ENCODE measurements at regions not wholly inside any gene's neighbourhood (a gene's known extent, or its start where the extent isn't known, plus 50 kb on each side); places are given as distances from the start of the nearest gene placed in this dataset.

- no peak for TF ChIP-seq TAF1 (IDR thresholded peaks at IDR 0.05; ENCODE audit: low read depth)
- TF ChIP-seq REST (IDR thresholded peaks at IDR 0.05; ENCODE audit: low read depth) = no peak
- TF ChIP-seq MAX (IDR thresholded peaks at IDR 0.05) = no peak
- no peak for TF ChIP-seq TEAD4 (IDR thresholded peaks at IDR 0.05)
- no peak for TF ChIP-seq USF1 (IDR thresholded peaks at IDR 0.05)
- TF ChIP-seq TCF12 (IDR thresholded peaks at IDR 0.05; ENCODE audit: low read depth) = no peak
- TF ChIP-seq CREB1 (IDR thresholded peaks at IDR 0.05; ENCODE audit: low read depth) = no peak
- TF ChIP-seq EP300 (IDR thresholded peaks at IDR 0.05; ENCODE audit: borderline replicate concordance) = no peak
- TF ChIP-seq RAD21 (IDR thresholded peaks at IDR 0.05; ENCODE audit: low read depth) = no peak
- no peak for TF ChIP-seq CEBPB (IDR thresholded peaks at IDR 0.05)
- TF ChIP-seq YY1 (IDR thresholded peaks at IDR 0.05; ENCODE audit: low read depth) = no peak
- TF ChIP-seq FOXM1 (IDR thresholded peaks at IDR 0.05; ENCODE audit: borderline replicate concordance, low read depth) = no peak
Observed at GRCh38 chr4:116018831-116019230, 905.4 kb upstream of the NDST4 start.

GRCh38 chr4:116016201-116016600 lies 902.8 kb upstream of the NDST4 start:
- TF ChIP-seq TAF1 (IDR thresholded peaks at IDR 0.05; ENCODE audit: low read depth) = no peak
- TF ChIP-seq CEBPB (IDR thresholded peaks at IDR 0.05) = peak; percentile 51; the same call in 1 of the 2 replicates

DNA sequence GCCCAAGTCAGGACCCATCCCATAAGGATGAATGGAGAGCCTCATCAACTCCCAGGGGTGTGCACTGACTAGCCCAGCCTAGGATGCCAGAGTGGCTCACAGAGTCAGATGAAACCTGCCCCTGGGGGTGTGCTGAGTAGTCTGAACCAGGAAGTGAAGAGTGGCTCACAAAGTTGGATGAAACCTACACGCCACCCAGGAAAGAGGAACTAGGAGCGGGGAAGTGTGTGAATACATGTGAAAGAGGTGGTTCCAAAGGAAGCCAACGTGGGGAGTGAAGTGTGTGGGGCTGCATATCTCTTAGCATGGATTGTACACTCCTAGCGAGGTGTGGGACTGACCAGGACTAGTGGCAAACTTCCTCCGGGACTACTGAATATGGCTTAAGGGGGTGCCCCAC lies 902.1 kb upstream of the NDST4 start:
- TF ChIP-seq NFIC (IDR thresholded peaks at IDR 0.05) (no peak), YY1 (IDR thresholded peaks at IDR 0.05; ENCODE audit: low read depth) (no peak), CEBPB (IDR thresholded peaks at IDR 0.05) (no peak), TAF1 (IDR thresholded peaks at IDR 0.05; ENCODE audit: low read depth) (no peak), MAX (IDR thresholded peaks at IDR 0.05) (no peak)

GRCh38 chr4:116015062-116015461 lies 901.6 kb upstream of the NDST4 start:
- 0 out of 2 replicates have a peak, but pooled peaks have one; percentile 18 for TF ChIP-seq TCF12 (IDR thresholded peaks at IDR 0.05; ENCODE audit: low read depth)
- TF ChIP-seq TAF1 (IDR thresholded peaks at IDR 0.05; ENCODE audit: low read depth) = no peak
- peak; percentile 56 for TF ChIP-seq USF1 (IDR thresholded peaks at IDR 0.05)

GRCh38 chr4:116010923-116011322 lies 897.5 kb upstream of the NDST4 start:
- TF ChIP-seq TAF1 (IDR thresholded peaks at IDR 0.05; ENCODE audit: low read depth) (no peak), RAD21 (IDR thresholded peaks at IDR 0.05; ENCODE audit: low read depth) (no peak), FOXM1 (IDR thresholded peaks at IDR 0.05; ENCODE audit: borderline replicate concordance, low read depth) (no peak), NFIC (IDR thresholded peaks at IDR 0.05) (no peak), ZBTB7A (IDR thresholded peaks at IDR 0.05; ENCODE audit: low read depth) (no peak), EP300 (IDR thresholded peaks at IDR 0.05; ENCODE audit: borderline replicate concordance) (no peak), YY1 (IDR thresholded peaks at IDR 0.05; ENCODE audit: low read depth) (no peak), CREB1 (IDR thresholded peaks at IDR 0.05; ENCODE audit: low read depth) (no peak)

DNA sequence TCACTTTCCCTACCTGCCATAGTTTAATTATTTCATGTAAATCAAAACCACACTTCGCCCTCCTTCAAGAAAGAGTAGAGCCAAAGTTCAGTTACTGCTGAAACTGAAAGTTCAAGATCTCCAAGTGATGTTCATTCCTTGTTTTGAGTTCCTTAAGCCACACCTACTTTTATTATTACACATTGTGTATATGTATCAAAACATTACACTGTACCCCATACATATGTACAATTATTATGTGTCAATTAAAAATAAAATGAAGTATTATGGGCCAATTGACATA lies 892.3 kb upstream of the NDST4 start:
- TF ChIP-seq NFIC (IDR thresholded peaks at IDR 0.05) (no peak), EP300 (IDR thresholded peaks at IDR 0.05; ENCODE audit: borderline replicate concordance) (no peak), FOXM1 (IDR thresholded peaks at IDR 0.05; ENCODE audit: borderline replicate concordance, low read depth) (no peak), CEBPB (IDR thresholded peaks at IDR 0.05) (no peak), REST (IDR thresholded peaks at IDR 0.05; ENCODE audit: low read depth) (no peak), TEAD4 (IDR thresholded peaks at IDR 0.05) (no peak), YY1 (IDR thresholded peaks at IDR 0.05; ENCODE audit: low read depth) (no peak), EGR1 (IDR thresholded peaks at IDR 0.05) (no peak), ZBTB7A (IDR thresholded peaks at IDR 0.05; ENCODE audit: low read depth) (no peak), TCF12 (IDR thresholded peaks at IDR 0.05; ENCODE audit: low read depth) (no peak)

DNA sequence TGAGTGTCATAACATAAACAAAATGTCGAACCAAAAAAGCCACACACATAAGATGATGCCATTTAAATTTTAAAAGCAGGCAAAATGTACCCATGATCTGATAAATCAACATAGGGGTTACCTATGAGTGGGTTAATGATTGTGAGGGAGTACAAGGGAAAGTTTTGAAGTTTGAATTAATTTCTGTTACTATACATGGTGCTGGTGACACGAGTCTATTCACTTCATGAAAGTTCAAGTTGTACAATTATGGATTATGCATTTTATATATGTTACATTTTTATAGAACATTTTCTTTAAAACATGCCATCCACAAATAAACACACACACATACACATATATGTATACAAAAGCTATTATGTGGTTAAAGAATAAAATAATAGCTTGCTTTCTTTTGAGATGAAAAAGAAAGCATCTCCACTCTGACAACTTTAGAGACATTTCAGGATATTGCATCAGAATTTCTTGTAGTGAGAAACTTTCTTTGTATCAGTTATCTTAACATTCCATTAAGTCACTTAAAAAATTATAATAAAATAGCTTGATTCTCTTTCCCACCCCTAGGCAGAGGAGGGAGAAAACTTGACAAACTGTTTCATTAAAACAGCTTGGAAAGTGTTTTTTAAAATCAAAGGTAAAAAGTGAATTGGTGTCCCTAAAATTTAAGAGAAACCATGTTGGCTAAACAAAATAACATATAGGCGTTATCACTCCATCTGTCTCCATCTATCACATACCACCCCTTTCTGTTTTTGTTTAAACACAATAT lies 891.8 kb upstream of the NDST4 start:
- TF ChIP-seq RAD21 (IDR thresholded peaks at IDR 0.05; ENCODE audit: low read depth) = no peak
- TF ChIP-seq TAF1 (IDR thresholded peaks at IDR 0.05; ENCODE audit: low read depth) = no peak
- TF ChIP-seq ZBTB7A (IDR thresholded peaks at IDR 0.05; ENCODE audit: low read depth) = no peak
- no peak for TF ChIP-seq EGR1 (IDR thresholded peaks at IDR 0.05)
